SH-SY5Y (cell line): ENCODE measurements at regions not wholly inside any gene's neighbourhood (a gene's known extent, or its start where the extent isn't known, plus 50 kb on each side); places are given as distances from the start of the nearest gene placed in this dataset.

ENCODE experiments used
- GATA2 ChIP-seq: IDR thresholded peaks from 2 replicates; pipeline ENCODE4 v1.6.1; 2011; ENCODE audit warnings: mild to moderate bottlenecking, low read depth, low read length
- GATA3 ChIP-seq: IDR thresholded peaks from 2 replicates; pipeline ENCODE4 v1.6.1; 2011; ENCODE audit warnings: low read depth, mild to moderate bottlenecking, low read length, moderate library complexity

DNA sequence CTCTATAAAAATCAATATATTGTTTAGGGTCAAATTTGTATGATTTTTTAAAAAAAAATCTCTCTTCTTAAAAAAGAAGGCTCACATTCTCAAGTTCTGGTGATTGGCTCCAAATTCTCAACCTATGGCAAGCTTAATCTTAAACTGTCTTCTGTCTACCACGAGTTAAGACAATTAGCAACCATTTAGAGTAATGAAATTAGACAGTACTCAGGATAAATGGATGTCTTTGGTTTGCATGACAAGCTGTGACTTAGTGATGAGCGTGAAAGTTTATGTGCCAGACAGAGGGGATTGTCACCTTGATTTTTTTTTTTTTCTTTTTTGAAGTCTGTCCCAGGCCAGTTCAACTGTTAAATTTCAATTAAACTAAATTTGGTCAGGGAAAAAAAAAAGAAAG is 1632.3 kb downstream of the MAT2B start:
- TF ChIP-seq GATA3, result no peak
- no peak for TF ChIP-seq GATA2
